Keratinocyte (primary cell): ENCODE measurements at regions not wholly inside any gene's neighbourhood (a gene's known extent, or its start where the extent isn't known, plus 50 kb on each side); places are given as distances from the start of the nearest gene placed in this dataset.

ENCODE experiments used
- DNase-seq: peaks from one replicate; pipeline ENCODE4 v3.0.0-alpha.2; 2011; ENCODE audit warnings: low read depth, missing footprints, low spot score
- FAIRE-seq: peaks from 2 replicates; lab custom pipeline; 2011; peaks lifted over from hg19 to GRCh38; lab: Jason Lieb, UNC
- H2AFZ ChIP-seq: 2 replicates; pipeline ENCODE4 v1.6.0; 2012; ENCODE audit warnings: low read length, control low read depth, inconsistent platforms; ENCODE audit not compliant: control insufficient read depth
- H3K27ac ChIP-seq: 2 replicates; pipeline ENCODE4 v1.5.1; 2011; ENCODE audit warnings: low read length; ENCODE audit not compliant: control insufficient read depth, insufficient read depth
- H3K27me3 ChIP-seq: 3 replicates; pipeline ENCODE4 v1.6.0; 2011; ENCODE audit warnings: low read length; ENCODE audit not compliant: control insufficient read depth, insufficient read depth; ENCODE audit errors: extremely low read depth
- H3K36me3 ChIP-seq, 2 experiments: 2 replicates in 1 of 2; 3 replicates in 1 of 2; pipeline ENCODE4 v1.5.1; 2011; ENCODE audit warnings: low read length in 2 of 2, mild to moderate bottlenecking in 1 of 2; ENCODE audit not compliant: control insufficient read depth in 2 of 2, insufficient read depth in 2 of 2; ENCODE audit errors: extremely low read depth in 1 of 2
- H3K4me1 ChIP-seq: 3 replicates; pipeline ENCODE4 v1.5.1; 2011; ENCODE audit warnings: low read length; ENCODE audit not compliant: control insufficient read depth, insufficient read depth; ENCODE audit errors: extremely low read depth
- H3K4me2 ChIP-seq: 3 replicates; pipeline ENCODE4 v1.6.0; 2011; ENCODE audit warnings: low read depth, low read length; ENCODE audit not compliant: control insufficient read depth, insufficient read depth; ENCODE audit errors: extremely low read depth
- H3K4me3 ChIP-seq, 3 experiments: fragments of 200-600 bp in 1 of 3; sonication (generic) in 1 of 3; 2 replicates in 2 of 3; 3 replicates in 1 of 3; pipeline ENCODE4 v1.5.1; 2011 to 2016; ENCODE audit warnings: low read length in 3 of 3, mild to moderate bottlenecking in 3 of 3, control low read depth in 2 of 3, inconsistent platforms in 1 of 3, low read depth in 1 of 3, mixed read lengths in 1 of 3, mixed run types in 1 of 3, moderate library complexity in 1 of 3; ENCODE audit not compliant: control insufficient read depth in 2 of 3, insufficient read depth in 2 of 3; ENCODE audit errors: extremely low read depth in 1 of 3
- H3K79me2 ChIP-seq: 2 replicates; pipeline ENCODE4 v1.6.0; 2012; ENCODE audit warnings: low read length; ENCODE audit not compliant: control insufficient read depth, insufficient read depth
- H3K9ac ChIP-seq: 3 replicates; pipeline ENCODE4 v1.6.0; 2011; ENCODE audit warnings: low read length; ENCODE audit not compliant: control insufficient read depth, insufficient read depth; ENCODE audit errors: extremely low read depth
- H3K9me1 ChIP-seq: 3 replicates; pipeline ENCODE4 v1.6.0; 2011; ENCODE audit warnings: low read length; ENCODE audit not compliant: control insufficient read depth, insufficient read depth; ENCODE audit errors: extremely low read depth
- H3K9me3 ChIP-seq: 2 replicates; pipeline ENCODE4 v1.5.1; 2012; ENCODE audit warnings: low read depth, low read length; ENCODE audit not compliant: control insufficient read depth
- H4K20me1 ChIP-seq: 3 replicates; pipeline ENCODE4 v1.6.0; 2011; ENCODE audit warnings: low read length; ENCODE audit not compliant: control insufficient read depth, insufficient read depth; ENCODE audit errors: extremely low read depth
- CTCF ChIP-seq, 3 experiments: IDR thresholded peaks in 1 of 3; conservative IDR thresholded peaks in 1 of 3; optimal IDR thresholded peaks in 1 of 3; 2 replicates in 2 of 3; 3 replicates in 1 of 3; pipeline versions ENCODE3 to v1.5.1; 2011; ENCODE audit warnings: low read length in 3 of 3, mild to moderate bottlenecking in 3 of 3, moderate library complexity in 2 of 3, control low read depth in 1 of 3, inconsistent platforms in 1 of 3; ENCODE audit not compliant: insufficient read depth in 2 of 3; ENCODE audit errors: extremely low read depth in 1 of 3
- EZH2 ChIP-seq: IDR thresholded peaks from one replicate; pipeline ENCODE4 v1.6.1; 2012; ENCODE audit warnings: inconsistent platforms, mild to moderate bottlenecking, low read length, moderate library complexity
- dilution Hi-C: fragments of 300-500 bp; cut with MboI; formaldehyde crosslinking; loops from one replicate; pipeline ENCODE4 v1.7.0; 2020; ENCODE audit warnings: low sequenced_read_pairs; ENCODE audit not compliant: extremely low pct_ligation_motif_present

- Histone ChIP-seq H3K9me1 (no peaks in the 10 kb centered on the region), H3K36me3 (no peaks in the 10 kb centered on the region), H3K9ac (no peak overlapping the region), H4K20me1 (no peaks in the 10 kb centered on the region), H3K4me1 (peaks cover 14% of the 10 kb centered on the region), H3K27me3 (peaks cover 1% of the 10 kb centered on the region), H3K4me2 (no peak overlapping the region), H3K9me3 (no peaks in the 10 kb centered on the region), H3K4me3 (no peak overlapping the region), H2AFZ (no peak overlapping the region), H3K79me2 (no peaks in the 10 kb centered on the region), H3K27ac (no peak overlapping the region)
- DNase-seq (no peak), FAIRE-seq (peak; percentile 89)
- dilution Hi-C loops = no loop called here
- no peak for TF ChIP-seq CTCF (optimal IDR thresholded peaks at IDR 0.05 in 1 of 3, IDR thresholded peaks at IDR 0.05 in 1 of 3, conservative IDR thresholded peaks at IDR 0.05 in 1 of 3; ENCODE audit: extremely low read depth in 1 of 3, insufficient read depth in 2 of 3, low read length in 3 of 3)
- no peak for TF ChIP-seq EZH2
These were observed 123.3 kb downstream of the KCNA5 start for GRCh38 chr12:5166976-5167375.

GRCh38 chr12:5168148-5168547, 124.5 kb downstream of the KCNA5 start:
- Histone ChIP-seq H2AFZ (no peak overlapping the region), H3K9ac (no peak overlapping the region), H3K27ac (no peak overlapping the region), H3K27me3 (peaks cover 7% of the 10 kb centered on the region), H3K36me3 (no peaks in the 10 kb centered on the region), H3K4me2 (no peak overlapping the region), H3K9me1 (no peaks in the 10 kb centered on the region), H3K4me3 (no peak overlapping the region), H3K4me1 (peaks cover 12% of the 10 kb centered on the region), H3K9me3 (no peaks in the 10 kb centered on the region), H3K79me2 (no peaks in the 10 kb centered on the region), H4K20me1 (no peaks in the 10 kb centered on the region)
- DNase-seq (no peak), FAIRE-seq (peak; percentile 44)
- dilution Hi-C loops = no loop called here
- TF ChIP-seq CTCF (optimal IDR thresholded peaks at IDR 0.05 in 1 of 3, IDR thresholded peaks at IDR 0.05 in 1 of 3, conservative IDR thresholded peaks at IDR 0.05 in 1 of 3; ENCODE audit: extremely low read depth in 1 of 3, insufficient read depth in 2 of 3, low read length in 3 of 3) (no peak), EZH2 (no peak)
